ENCODE measurements at regions not wholly inside any gene's neighbourhood (a gene's known extent, or its start where the extent isn't known, plus 50 kb on each side); places are given as distances from the start of the nearest gene placed in this dataset.

DNA sequence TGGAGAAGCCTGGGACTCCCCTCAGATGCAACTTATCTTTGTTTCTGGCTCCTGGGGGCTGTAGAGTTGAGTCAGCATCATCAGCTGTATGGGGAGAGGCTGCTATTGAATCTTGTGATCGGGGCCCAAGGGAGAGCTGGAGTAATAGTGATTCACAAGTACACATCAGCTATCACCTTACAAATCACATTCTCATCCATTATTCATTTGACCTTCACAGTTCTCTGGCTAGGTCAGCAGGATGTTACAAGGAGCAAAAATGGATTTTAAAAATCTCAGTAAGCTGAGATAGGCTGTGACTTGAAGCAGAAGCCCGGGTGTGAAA, 175.0 kb downstream of the OPA1 start:
- TF ChIP-seq, protein P1, sequence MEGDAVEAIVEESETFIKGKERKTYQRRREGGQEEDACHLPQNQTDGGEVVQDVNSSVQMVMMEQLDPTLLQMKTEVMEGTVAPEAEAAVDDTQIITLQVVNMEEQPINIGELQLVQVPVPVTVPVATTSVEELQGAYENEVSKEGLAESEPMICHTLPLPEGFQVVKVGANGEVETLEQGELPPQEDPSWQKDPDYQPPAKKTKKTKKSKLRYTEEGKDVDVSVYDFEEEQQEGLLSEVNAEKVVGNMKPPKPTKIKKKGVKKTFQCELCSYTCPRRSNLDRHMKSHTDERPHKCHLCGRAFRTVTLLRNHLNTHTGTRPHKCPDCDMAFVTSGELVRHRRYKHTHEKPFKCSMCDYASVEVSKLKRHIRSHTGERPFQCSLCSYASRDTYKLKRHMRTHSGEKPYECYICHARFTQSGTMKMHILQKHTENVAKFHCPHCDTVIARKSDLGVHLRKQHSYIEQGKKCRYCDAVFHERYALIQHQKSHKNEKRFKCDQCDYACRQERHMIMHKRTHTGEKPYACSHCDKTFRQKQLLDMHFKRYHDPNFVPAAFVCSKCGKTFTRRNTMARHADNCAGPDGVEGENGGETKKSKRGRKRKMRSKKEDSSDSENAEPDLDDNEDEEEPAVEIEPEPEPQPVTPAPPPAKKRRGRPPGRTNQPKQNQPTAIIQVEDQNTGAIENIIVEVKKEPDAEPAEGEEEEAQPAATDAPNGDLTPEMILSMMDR (conservative IDR thresholded peaks at IDR 0.05; ENCODE audit: low read depth, low read length), result no peak
- DNase-seq (ENCODE audit: low read depth), result no peak
- H3K4me3 ChIP-seq (ENCODE audit: low read length), result no peak overlapping the region

GRCh38 chr3:193769437-193769836, 176.4 kb downstream of the OPA1 start:
- TF ChIP-seq, protein P1 (conservative IDR thresholded peaks at IDR 0.05; ENCODE audit: low read depth, low read length), result no peak
- no peak for DNase-seq (ENCODE audit: low read depth)
- H3K4me3 ChIP-seq (ENCODE audit: low read length), result no peak overlapping the region

GRCh38 chr3:193771011-193771652, 178.1 kb downstream of the OPA1 start:
- DNase-seq (ENCODE audit: low read depth), result no peak
- no peak overlapping the region for H3K4me3 ChIP-seq (ENCODE audit: low read length)
- TF ChIP-seq, protein P1 (conservative IDR thresholded peaks at IDR 0.05; ENCODE audit: low read depth, low read length), result no peak

DNA sequence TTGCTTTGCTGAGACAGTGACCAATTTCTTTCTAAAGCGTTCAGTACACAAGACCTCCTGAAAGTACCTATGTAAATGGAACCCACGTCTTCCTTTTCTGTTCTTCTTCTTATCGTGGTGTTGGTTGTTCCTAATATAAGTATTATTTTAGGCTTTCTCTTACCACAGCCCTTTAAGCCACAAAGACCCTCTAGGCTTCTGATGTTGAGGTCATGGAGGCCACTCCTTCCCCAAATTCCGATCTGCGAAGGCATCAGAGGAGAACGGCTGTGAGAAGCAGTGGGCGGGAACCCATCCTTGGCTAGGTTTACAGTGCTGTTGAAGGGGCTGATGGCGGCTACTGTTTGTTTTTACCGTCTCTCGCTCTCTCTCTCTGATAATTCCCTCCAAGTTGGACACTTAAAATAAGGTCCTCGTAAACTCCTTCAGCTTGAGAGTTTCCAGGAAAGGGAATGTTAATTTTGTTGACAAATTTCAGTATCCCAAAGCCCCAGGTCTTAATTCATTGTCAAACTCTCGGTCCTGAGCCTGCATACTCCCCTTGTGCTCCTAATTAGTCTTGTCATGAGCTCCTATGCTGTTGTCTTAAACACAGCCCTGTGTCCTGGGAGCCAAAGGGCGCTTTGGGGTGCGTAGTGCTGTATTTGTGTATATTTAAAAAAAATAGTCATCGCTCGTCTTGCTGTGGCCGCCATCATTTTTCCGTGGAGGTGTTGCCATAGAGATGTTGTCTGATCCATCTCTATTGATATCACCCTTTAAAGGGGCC, 178.8 kb downstream of the OPA1 start:
- TF ChIP-seq, protein P1 (conservative IDR thresholded peaks at IDR 0.05; ENCODE audit: low read depth, low read length), result no peak
- H3K4me3 ChIP-seq (ENCODE audit: low read length), result no peak overlapping the region
- no peak for DNase-seq (ENCODE audit: low read depth)

- no peak overlapping the region for H3K4me3 ChIP-seq (ENCODE audit: low read length)
- TF ChIP-seq, protein P1 (conservative IDR thresholded peaks at IDR 0.05; ENCODE audit: low read depth, low read length), result no peak
- DNase-seq (ENCODE audit: low read depth), result no peak
Observed at GRCh38 chr3:193772422-193772763, 179.4 kb downstream of the OPA1 start.

GRCh38 chr3:193773266-193774220, 180.5 kb downstream of the OPA1 start:
- no peak overlapping the region for H3K4me3 ChIP-seq (ENCODE audit: low read length)
- DNase-seq (ENCODE audit: low read depth), result no peak
- TF ChIP-seq, protein P1 (conservative IDR thresholded peaks at IDR 0.05; ENCODE audit: low read depth, low read length), result no peak
